Muscle layer of colon (tissue), 2 donors: ENCODE measurements at regions not wholly inside any gene's neighbourhood (a gene's known extent, or its start where the extent isn't known, plus 50 kb on each side); places are given as distances from the start of the nearest gene placed in this dataset.

Experiments used
- H3K27ac ChIP-seq: one replicate; pipeline ENCODE4 v1.7.0; 2013; ENCODE audit warnings: low read depth, mild to moderate bottlenecking, low read length, moderate library complexity
- H3K27me3 ChIP-seq, 2 donors: one replicate each; pipeline ENCODE4 v1.7.0; 2013; ENCODE audit warnings: low read length in 2 of 2, mild to moderate bottlenecking in 2 of 2; ENCODE audit not compliant: insufficient read depth in 2 of 2, control insufficient read depth in 1 of 2
- H3K36me3 ChIP-seq: one replicate; pipeline ENCODE4 v1.7.0; 2013; ENCODE audit warnings: mild to moderate bottlenecking, low read length; ENCODE audit not compliant: insufficient read depth
- H3K4me1 ChIP-seq: one replicate; pipeline ENCODE4 v1.7.0; 2013; ENCODE audit warnings: mild to moderate bottlenecking, low read length; ENCODE audit not compliant: insufficient read depth
- H3K4me3 ChIP-seq, 2 donors: one replicate each; pipeline ENCODE4 v1.7.0; 2013; ENCODE audit warnings: low read length in 2 of 2, low read depth in 1 of 2, mild to moderate bottlenecking in 1 of 2, moderate library complexity in 1 of 2
- H3K9ac ChIP-seq: one replicate; pipeline ENCODE4 v1.7.0; 2013; ENCODE audit warnings: low read length
- H3K9me3 ChIP-seq: one replicate; pipeline ENCODE4 v1.7.0; 2013; ENCODE audit warnings: mild to moderate bottlenecking, low read length
- donor health status: abdominal sarcoma.
- donor health status: Adenocarcinoma of cecum.

DNA sequence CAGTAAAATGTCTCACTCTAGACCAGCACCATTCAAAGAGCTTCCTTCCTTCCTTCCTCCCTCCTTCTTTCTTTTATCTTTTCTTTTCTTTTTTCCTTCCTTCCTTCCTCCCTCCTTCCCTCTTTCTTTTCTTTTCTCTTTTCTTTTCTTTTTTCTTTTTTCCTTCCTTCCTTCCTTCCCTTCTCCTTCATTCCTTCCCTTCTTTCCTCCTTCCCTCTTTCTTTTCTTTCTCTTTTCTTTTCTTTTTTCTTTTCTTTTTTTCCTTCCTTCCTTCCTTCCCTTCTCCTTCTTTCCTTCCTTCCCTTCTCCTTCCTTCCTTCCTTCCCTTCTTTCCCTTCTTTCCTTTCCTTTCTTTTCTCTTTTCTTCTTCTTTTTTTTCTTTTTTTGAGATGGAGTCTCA is 985.1 kb downstream of the DSC3 start:
- Histone ChIP-seq H3K27me3 (no peaks in the 10 kb centered on the region), H3K4me1 (no peaks in the 10 kb centered on the region), H3K27ac (no peak overlapping the region), H3K9ac (no peak overlapping the region), H3K9me3 (no peaks in the 10 kb centered on the region), H3K36me3 (no peaks in the 10 kb centered on the region), H3K4me3 (no peak overlapping the region)

GRCh38 chr18:30056528-30056927 is 986.0 kb downstream of the DSC3 start:
- Histone ChIP-seq H3K36me3 (no peaks in the 10 kb centered on the region), H3K4me1 (no peaks in the 10 kb centered on the region), H3K4me3 (no peak overlapping the region), H3K27me3 (no peaks in the 10 kb centered on the region), H3K9ac (no peak overlapping the region), H3K9me3 (no peaks in the 10 kb centered on the region), H3K27ac (no peak overlapping the region)

DNA sequence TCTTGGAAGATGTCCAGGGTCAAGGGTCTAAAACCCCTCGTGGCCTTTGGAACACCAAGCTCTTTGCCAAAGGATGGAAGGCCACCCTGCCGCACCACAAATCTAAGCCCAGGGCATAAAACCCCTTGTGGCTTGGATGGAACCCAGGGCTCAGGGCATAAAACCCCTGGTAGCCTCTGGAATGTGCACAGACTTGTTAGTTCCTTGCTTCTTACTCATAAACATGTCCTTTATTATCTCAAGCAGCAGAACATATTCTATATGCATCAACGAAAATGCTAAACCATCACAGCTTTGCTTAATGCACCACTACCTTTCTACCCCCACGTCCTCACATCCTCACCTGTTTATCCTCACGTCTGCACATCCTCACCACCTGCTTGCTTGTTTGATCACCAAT is 998.0 kb downstream of the DSC3 start:
- H3K4me3 ChIP-seq: no peak overlapping the region
- H3K27ac ChIP-seq: no peak overlapping the region
- no peaks in the 10 kb centered on the region for H3K4me1 ChIP-seq
- no peaks in the 10 kb centered on the region for H3K36me3 ChIP-seq
- no peak overlapping the region for H3K9ac ChIP-seq
- H3K9me3 ChIP-seq: no peaks in the 10 kb centered on the region
- H3K27me3 ChIP-seq: no peaks in the 10 kb centered on the region

DNA sequence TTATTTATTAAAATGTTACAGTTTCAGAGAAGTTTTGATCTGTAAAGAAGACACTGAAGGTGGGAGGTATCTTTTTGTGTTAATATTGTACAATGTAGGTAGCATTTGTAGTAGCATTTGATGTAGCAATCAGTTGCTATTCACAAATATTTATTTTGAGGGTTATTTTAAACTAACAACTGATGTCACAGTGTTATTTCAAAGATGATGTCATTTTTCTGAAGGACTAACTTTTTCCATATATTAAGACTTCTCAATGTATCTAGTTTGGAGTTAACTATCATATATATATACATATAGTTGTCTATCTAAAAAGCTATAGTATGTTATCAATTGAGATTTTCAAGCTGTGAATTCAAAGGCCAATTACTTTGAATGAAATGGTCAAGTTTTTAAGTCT is 1003.3 kb downstream of the DSC3 start:
- H3K27me3 ChIP-seq: no peaks in the 10 kb centered on the region
- no peak overlapping the region for H3K4me3 ChIP-seq

GRCh38 chr18:30034818-30035217 is 1007.7 kb downstream of the DSC3 start:
- H3K9ac ChIP-seq: no peak overlapping the region
- H3K9me3 ChIP-seq: no peaks in the 10 kb centered on the region
- H3K4me1 ChIP-seq: no peaks in the 10 kb centered on the region
- H3K36me3 ChIP-seq: no peaks in the 10 kb centered on the region
- no peak overlapping the region for H3K27ac ChIP-seq
- H3K27me3 ChIP-seq: no peaks in the 10 kb centered on the region
- H3K4me3 ChIP-seq: no peak overlapping the region

More for the DNA sequence above, 1003.3 kb downstream of the DSC3 start:
- no peaks in the 10 kb centered on the region for H3K9me3 ChIP-seq
- no peak overlapping the region for H3K27ac ChIP-seq
- no peaks in the 10 kb centered on the region for H3K36me3 ChIP-seq
- H3K4me1 ChIP-seq: no peaks in the 10 kb centered on the region
- no peak overlapping the region for H3K9ac ChIP-seq

DNA sequence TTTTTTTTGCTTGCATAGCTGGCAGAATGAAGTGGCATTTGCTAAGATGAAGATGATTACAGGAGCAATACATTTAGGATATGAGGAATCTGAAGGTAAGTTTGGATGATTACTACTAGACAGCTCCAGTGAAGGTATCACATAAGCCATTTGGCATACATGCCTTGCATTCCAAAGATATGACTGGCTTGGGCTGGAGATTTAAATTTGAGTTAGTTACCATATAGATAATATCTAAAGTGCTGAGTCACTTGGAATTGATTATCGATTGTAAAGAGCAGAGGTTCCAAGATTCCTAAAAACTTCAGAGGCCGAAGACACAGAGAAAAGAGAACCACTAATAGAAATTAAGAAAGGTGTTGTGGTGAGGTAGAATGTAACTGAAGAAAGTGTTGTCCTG is 1026.4 kb downstream of the DSC3 start:
- H3K27ac ChIP-seq: no peak overlapping the region
- no peaks in the 10 kb centered on the region for H3K27me3 ChIP-seq
- H3K4me3 ChIP-seq: no peak overlapping the region
- H3K9ac ChIP-seq: no peak overlapping the region
- no peaks in the 10 kb centered on the region for H3K36me3 ChIP-seq
- H3K9me3 ChIP-seq: no peaks in the 10 kb centered on the region
- no peaks in the 10 kb centered on the region for H3K4me1 ChIP-seq

DNA sequence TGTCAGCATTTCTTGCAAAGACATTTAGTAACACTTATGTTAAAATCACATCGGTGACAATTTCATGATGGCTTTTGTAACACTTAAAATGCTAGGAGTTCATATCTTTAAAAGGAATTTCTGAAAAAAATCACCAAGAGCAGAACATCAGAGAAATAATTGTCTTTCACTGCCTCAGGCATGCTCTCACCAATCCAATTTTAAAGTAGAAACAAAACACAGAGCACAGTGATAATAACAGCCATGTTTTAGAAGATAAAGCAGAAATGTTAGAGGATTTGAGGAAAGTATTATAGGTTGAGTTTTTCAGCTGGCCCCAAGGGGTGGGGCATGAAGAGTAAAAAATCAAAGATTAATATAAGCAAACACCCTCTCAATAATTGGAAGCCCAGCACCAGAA is 1037.6 kb downstream of the DSC3 start:
- H3K36me3 ChIP-seq: no peaks in the 10 kb centered on the region
- no peak overlapping the region for H3K9ac ChIP-seq
- H3K4me3 ChIP-seq: no peak overlapping the region
- H3K9me3 ChIP-seq: no peaks in the 10 kb centered on the region
- H3K27ac ChIP-seq: no peak overlapping the region
- H3K4me1 ChIP-seq: no peaks in the 10 kb centered on the region
- no peaks in the 10 kb centered on the region for H3K27me3 ChIP-seq

GRCh38 chr18:29982218-29982617 is 1060.3 kb downstream of the DSC3 start:
- Histone ChIP-seq H3K9ac (no peak overlapping the region), H3K27me3 (no peaks in the 10 kb centered on the region), H3K4me3 (no peak overlapping the region), H3K9me3 (no peaks in the 10 kb centered on the region), H3K36me3 (no peaks in the 10 kb centered on the region), H3K4me1 (no peaks in the 10 kb centered on the region), H3K27ac (no peak overlapping the region)

DNA sequence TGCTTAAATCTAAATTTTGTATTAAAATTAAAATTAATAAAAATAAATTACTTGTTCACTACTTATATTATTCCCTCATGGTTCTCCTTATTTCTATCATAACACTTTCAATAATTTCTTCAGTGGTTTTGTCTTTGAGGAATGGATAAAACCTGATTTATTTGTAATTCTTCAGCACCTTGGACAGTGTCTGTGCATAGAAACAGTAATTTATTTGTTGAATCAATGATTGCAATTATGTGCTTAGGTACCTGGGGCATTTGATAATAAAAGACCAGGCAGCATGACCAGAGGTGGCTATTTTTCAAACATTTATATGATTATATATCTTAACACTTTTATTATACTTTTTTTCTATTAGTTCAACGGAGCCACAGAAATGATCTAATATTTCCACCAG is 1062.7 kb downstream of the DSC3 start:
- Histone ChIP-seq H3K4me3 (no peak overlapping the region), H3K4me1 (no peaks in the 10 kb centered on the region), H3K9ac (no peak overlapping the region), H3K27me3 (no peaks in the 10 kb centered on the region), H3K27ac (no peak overlapping the region), H3K36me3 (no peaks in the 10 kb centered on the region), H3K9me3 (no peaks in the 10 kb centered on the region)

DNA sequence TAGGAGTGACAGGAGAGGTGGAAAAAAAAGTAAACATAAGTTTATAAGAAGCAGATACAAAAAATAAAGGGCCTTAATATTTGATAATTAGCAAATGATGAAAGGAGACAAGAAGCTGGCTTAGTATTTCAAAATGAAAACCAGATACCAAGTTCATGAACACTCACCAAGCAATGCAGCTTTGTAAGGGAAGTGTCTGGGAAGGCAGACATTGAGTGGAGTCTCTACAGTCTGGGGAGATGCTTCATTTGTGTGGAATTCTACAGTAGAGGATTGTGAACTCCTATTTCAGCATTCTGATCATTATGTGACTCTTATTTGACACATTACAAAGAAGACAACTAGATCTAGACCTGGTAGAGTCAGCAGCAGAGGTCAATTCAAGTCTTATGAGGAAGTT is 1072.7 kb downstream of the DSC3 start:
- Histone ChIP-seq H3K27me3 (no peaks in the 10 kb centered on the region), H3K4me1 (no peaks in the 10 kb centered on the region), H3K27ac (no peak overlapping the region), H3K36me3 (no peaks in the 10 kb centered on the region), H3K9ac (no peak overlapping the region), H3K9me3 (no peaks in the 10 kb centered on the region), H3K4me3 (no peak overlapping the region)

GRCh38 chr18:29962579-29962978 is 1080.0 kb downstream of the DSC3 start:
- Histone ChIP-seq H3K4me3 (no peak overlapping the region), H3K36me3 (no peaks in the 10 kb centered on the region), H3K27ac (no peak overlapping the region), H3K9ac (no peak overlapping the region), H3K27me3 (no peaks in the 10 kb centered on the region), H3K9me3 (no peaks in the 10 kb centered on the region), H3K4me1 (no peaks in the 10 kb centered on the region)

- Histone ChIP-seq H3K27me3 (no peaks in the 10 kb centered on the region), H3K9me3 (no peaks in the 10 kb centered on the region), H3K4me3 (no peak overlapping the region), H3K9ac (no peak overlapping the region), H3K36me3 (no peaks in the 10 kb centered on the region), H3K4me1 (no peaks in the 10 kb centered on the region), H3K27ac (no peak overlapping the region)
Measured at GRCh38 chr18:29960539-29960938, 1082.0 kb downstream of the DSC3 start.
